Stimulated activated CD8-positive, alpha-beta memory T cell treated with anti-CD3 and anti-CD28 coated beads, Interleukin-7, amount 100 ng/mL, for 4 hours (primary cell): ENCODE measurements at regions not wholly inside any gene's neighbourhood (a gene's known extent, or its start where the extent isn't known, plus 50 kb on each side); places are given as distances from the start of the nearest gene placed in this dataset.

Experiments
- DNase-seq, 2 donors: peaks; one replicate each; pipeline ENCODE4 v3.0.0-alpha.2; 2020; ENCODE audit warnings: low read depth in 2 of 2

- no peak for DNase-seq
Measured at GRCh38 chr2:67625178-67625577, 228.0 kb downstream of the ETAA1 start.

GRCh38 chr2:67625690-67626475 is 228.8 kb downstream of the ETAA1 start:
- no peak for DNase-seq

- no peak for DNase-seq
Measured at GRCh38 chr2:67626656-67627055, 229.5 kb downstream of the ETAA1 start.

DNA sequence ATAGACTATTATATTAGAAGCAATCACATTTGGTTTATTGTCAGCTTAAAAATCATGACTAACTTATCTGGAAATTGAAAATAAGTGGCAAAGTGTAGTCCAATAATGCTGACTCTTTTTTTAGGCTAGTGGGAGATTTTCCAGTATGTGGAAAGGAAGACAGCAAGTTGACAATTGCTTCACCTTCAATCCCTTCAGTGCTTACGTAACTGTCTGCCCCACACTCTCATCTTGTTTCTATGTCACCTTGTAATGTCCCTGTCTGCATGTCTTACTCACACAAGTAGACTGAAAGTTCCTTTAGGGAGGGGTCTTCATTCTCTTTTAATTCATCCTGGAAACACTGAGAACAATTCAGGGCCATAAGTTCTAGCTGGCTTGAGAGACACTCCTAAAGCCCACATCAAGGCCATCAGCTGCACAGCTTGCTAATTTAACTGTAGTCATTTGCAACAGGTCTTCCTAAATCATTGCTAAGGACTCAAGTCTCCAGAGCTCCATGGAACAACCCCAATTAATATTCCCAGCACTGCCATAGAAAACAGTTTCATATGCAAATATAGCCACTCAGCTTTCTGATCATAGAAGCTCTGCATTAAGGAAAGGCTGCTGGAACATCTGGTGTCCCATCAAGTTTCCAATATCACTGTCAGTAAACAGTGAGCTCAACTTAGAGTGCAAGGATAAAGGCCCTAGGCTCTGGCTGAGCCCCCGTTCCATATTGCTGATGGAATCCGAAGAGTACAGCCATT is 230.5 kb downstream of the ETAA1 start:
- DNase-seq: no peak

DNA sequence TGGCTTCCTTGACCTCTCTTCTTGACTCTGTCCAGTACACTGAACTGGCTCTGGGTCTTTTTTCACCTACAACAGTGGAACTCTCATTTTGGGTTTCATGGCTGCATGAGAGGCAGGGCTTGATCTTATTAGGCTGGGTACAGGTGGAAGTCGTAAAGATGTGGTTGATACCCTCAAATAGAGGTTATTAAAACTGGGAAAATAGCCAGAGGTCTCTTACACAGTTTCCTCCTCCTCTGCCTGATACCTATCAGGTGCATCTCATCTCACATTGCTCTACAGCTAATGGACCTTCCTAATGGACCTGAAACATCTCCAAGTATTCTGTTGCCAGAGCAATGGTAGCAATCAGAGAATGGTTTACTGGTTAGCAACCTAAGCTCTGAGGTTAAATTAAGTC is 231.8 kb downstream of the ETAA1 start:
- DNase-seq: no peak

GRCh38 chr2:67631483-67631882 is 234.3 kb downstream of the ETAA1 start:
- no peak for DNase-seq

- no peak for DNase-seq
Measured at GRCh38 chr2:67633212-67633856, 236.2 kb downstream of the ETAA1 start.

GRCh38 chr2:67638146-67638545 is 241.0 kb downstream of the ETAA1 start:
- no peak for DNase-seq

- no peak for DNase-seq
Measured at GRCh38 chr2:67641312-67642045, 244.3 kb downstream of the ETAA1 start.

- DNase-seq: no peak
Measured at GRCh38 chr2:67642046-67642382, 244.9 kb downstream of the ETAA1 start.

- DNase-seq: no peak
Measured at GRCh38 chr2:67642961-67643360, 245.8 kb downstream of the ETAA1 start.

DNA sequence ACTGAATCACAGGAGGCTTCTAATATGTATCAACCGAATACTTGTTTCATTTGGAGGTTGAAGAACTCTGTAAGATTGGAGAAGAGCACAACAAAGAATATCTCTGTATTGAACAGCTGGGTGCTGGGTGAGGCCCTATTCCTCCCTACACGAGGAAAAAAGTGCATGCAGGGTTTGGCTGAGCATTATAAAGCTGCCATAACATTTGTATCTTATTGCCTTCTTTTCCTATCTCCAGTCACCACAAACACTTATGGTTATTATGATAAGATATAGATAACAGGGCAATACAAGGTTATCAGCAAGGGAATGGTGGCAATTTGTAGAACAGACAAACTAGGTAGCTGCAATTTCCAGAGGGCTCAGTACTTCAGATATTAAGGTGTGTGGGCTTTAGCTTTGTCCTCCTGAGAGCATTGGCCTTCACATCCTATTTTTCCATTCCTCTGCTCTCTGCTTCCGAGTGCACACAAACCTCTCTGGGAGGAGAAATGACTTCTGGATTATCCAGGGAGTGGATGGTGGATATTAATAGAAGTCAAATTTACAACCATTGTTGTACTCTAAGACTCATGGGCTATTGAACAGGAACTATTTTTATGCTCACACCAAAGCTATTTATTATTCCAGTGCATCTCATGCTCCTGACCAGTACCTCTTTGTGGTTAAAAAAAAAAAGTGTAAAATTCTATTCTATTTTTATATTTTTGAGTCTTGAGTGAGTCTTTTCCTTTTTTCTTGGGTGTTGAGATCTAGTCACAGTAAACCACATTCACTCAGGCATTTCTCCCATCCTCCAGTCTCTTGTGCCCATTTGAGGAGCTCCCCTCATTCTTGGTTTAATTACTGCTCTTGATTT is 248.4 kb downstream of the ETAA1 start:
- no peak for DNase-seq

- DNase-seq: no peak
Measured at GRCh38 chr2:67646714-67647333, 249.7 kb downstream of the ETAA1 start.

- no peak for DNase-seq
Measured at GRCh38 chr2:67649331-67650261, 252.5 kb downstream of the ETAA1 start.

GRCh38 chr2:67650291-67651133 is 253.4 kb downstream of the ETAA1 start:
- DNase-seq: peak in 1 of 2 donors; percentile 3

- DNase-seq: no peak
Measured at GRCh38 chr2:67651565-67651964, 254.4 kb downstream of the ETAA1 start.

DNA sequence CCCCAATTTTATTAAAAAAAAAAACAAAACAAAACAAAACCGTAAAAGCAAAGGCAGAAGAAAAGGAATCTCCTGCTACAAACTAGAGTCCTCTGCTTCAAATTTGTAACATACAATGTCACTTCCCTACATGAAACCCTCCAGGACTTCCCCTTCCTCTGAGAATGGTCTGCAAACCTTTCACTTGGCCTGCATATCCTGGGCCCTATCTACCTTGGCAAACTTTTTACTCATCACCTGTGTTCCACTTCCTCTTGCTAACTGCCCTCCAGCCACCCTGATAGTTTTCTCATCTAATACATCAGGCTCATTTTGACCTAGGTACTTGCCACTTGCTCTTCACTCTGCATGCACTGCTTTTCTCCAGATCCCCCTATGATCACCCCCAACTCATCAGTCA is 255.5 kb downstream of the ETAA1 start:
- DNase-seq: no peak

GRCh38 chr2:67656875-67657274 is 259.7 kb downstream of the ETAA1 start:
- DNase-seq: no peak

DNA sequence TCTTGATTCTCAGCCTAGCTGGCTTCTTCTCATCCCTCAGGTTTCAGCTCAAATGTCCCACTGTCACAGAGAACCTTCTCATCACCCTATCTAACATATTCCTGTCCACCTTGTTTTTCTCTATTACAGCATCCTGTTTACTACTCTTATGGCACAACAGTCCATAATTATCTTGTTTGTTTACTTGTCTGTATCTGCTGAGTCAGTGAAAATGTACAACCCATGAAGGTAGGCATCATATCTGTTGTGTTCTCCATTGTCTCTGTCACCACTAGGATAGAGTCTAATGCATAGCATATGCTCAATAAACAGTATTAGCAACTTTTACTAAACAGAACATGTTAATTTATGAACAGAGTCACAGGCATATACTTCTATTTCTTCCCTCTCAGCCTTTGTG is 261.7 kb downstream of the ETAA1 start:
- no peak for DNase-seq
